Epithelial cell of esophagus (primary cell): ENCODE measurements at regions not wholly inside any gene's neighbourhood (a gene's known extent, or its start where the extent isn't known, plus 50 kb on each side); places are given as distances from the start of the nearest gene placed in this dataset.
A peak's percentile ranks its signal among the peaks of the same experiment; 100 is the strongest.

Experiments used
- DNase-seq: peaks from one replicate; pipeline ENCODE4 v3.0.0; 2010; ENCODE audit warnings: low read depth
- H3K4me3 ChIP-seq: 2 replicates; pipeline ENCODE4 v1.5.1; 2011; ENCODE audit warnings: mild to moderate bottlenecking, low read length, control low read depth
- CTCF ChIP-seq: IDR thresholded peaks from 2 replicates; pipeline ENCODE4 v1.5.1; 2011; ENCODE audit warnings: low read depth, mild to moderate bottlenecking, low read length, control low read depth, inconsistent platforms; ENCODE audit not compliant: insufficient read depth; ENCODE audit errors: missing control alignments

DNA sequence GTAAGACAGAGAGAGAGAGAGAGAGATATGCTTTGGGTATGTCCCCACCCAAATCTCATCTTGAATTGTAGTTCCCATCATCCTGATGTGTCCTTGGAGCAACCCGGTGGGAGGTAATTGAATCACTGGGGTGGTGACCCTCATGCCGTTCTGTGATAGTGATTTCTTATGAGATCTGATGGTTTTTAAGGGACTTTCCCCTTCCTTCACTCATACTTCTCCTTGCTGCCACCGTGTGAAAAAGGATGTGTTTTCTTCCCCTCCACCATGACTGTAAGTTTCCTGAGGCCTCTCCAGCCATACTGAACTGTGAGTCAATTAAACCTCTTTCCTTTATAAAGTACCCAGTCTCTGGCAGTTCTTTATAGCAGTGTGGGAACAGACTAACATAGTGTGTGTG lies 60.3 kb downstream of the EOMES start:
- H3K4me3 ChIP-seq = no peak overlapping the region
- no peak for DNase-seq
- no peak for TF ChIP-seq CTCF

DNA sequence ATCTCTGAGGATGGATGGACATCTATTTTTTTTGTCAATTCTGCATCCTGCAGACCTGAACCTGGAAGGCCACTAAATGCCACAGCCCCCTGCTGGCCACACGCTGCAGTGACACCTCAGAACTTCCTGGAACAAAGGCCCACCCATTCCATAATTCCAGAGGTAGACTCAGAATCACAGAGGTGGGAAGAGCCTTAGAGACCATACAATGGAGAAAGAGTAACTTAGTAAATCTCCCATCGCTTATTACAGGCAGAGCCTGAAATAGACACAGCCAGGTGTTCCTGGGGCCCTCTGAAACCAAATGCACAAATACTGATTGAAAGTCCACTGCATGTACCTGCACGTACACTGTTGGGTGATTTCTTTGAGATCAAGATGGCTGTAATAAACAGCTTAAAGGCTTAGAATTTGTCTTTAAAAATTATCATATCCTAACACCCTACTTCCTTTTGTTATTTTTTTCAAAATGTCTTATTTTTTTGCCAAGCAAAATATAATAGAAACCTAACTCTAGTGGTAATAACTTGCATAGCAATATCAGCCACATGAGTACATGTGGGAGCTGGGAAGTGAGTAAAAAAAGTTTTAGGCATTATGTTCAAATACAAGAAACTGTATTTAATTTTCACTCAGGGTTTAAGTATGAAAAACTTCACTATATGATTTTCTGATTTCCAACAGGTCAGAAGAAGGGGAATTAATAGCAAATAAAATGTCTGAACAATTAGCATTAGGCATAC lies 62.7 kb downstream of the EOMES start:
- peak; percentile 62 for DNase-seq
- peak; percentile 85 for TF ChIP-seq CTCF
- H3K4me3 ChIP-seq = no peak overlapping the region

- H3K4me3 ChIP-seq = no peak overlapping the region
- peak; percentile 6 for DNase-seq
- TF ChIP-seq CTCF = no peak
Measured at GRCh38 chr3:27658741-27659140, 63.4 kb downstream of the EOMES start.

DNA sequence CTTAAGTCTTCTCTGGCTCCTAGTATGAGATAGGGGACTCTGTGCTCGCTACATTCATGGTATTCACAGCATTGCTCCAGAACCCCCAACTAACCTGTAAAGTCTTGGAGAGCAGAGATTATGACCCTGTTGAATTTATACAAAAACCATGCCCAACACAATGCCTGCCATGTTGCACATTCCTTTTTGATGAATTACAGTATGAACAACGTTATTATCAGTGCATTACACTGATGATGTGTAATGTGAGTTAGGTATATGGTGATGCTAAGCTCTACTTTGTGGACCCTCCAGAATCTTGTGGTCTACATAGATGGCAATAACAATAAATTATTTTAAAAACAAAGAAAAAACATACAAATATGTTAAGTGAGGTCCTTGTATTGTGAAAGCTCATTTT lies 64.3 kb downstream of the EOMES start:
- no peak for TF ChIP-seq CTCF
- H3K4me3 ChIP-seq = no peak overlapping the region
- DNase-seq = peak; percentile 47

DNA sequence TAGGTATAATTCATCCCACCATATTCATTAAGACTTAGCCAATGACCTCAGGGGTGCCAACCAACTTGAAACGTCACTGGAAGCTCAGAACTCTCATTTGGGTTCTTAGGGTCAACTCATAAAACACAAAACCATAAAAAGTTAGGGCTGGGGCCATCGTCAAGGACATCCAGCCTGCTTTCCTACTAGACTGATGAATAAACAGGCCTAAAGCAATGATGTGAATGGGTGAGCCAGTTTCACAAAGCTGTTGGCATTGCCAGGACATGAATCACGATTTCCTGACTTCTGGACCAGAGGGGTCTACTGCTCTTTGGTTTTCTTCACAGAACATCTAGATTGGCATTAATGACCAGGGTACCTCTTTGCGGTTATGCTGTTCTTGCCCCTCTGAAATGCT lies 64.7 kb downstream of the EOMES start:
- DNase-seq = peak; percentile 80
- no peak for TF ChIP-seq CTCF
- H3K4me3 ChIP-seq = no peak overlapping the region

- no peak for TF ChIP-seq CTCF
- H3K4me3 ChIP-seq = no peak overlapping the region
- DNase-seq = peak; percentile 58
Measured at GRCh38 chr3:27656790-27657189, 65.3 kb downstream of the EOMES start.

- DNase-seq = no peak
- no peak for TF ChIP-seq CTCF
Measured at GRCh38 chr3:27655547-27655946, 66.6 kb downstream of the EOMES start.

More at GRCh38 chr3:27655547-27655946, 66.6 kb downstream of the EOMES start:
- H3K4me3 ChIP-seq = no peak overlapping the region
